ENCODE measurements at regions not wholly inside any gene's neighbourhood (a gene's known extent, or its start where the extent isn't known, plus 50 kb on each side); places are given as distances from the start of the nearest gene placed in this dataset.

GRCh38 chr14:47874350-47874749, 198.9 kb upstream of the MDGA2 start (continued):
- TF ChIP-seq ZBTB49 (tag by site-specific recombination; IDR thresholded peaks at IDR 0.05; ENCODE audit: low read depth) (no peak), ZNF155 (tag by site-specific recombination; IDR thresholded peaks at IDR 0.05) (no peak), ZNF837 (tag by site-specific recombination; IDR thresholded peaks at IDR 0.05) (no peak), ZBTB8A (tag by site-specific recombination; IDR thresholded peaks at IDR 0.05) (no peak), PRDM4 (tag by site-specific recombination; IDR thresholded peaks at IDR 0.05) (no peak), ZNF664 (tag by site-specific recombination; IDR thresholded peaks at IDR 0.05) (no peak)

- TF ChIP-seq PATZ1 (tag by site-specific recombination; IDR thresholded peaks at IDR 0.05) (no peak), ZNF138 (tag by site-specific recombination; IDR thresholded peaks at IDR 0.05; ENCODE audit: borderline replicate concordance) (no peak), ZNF174 (tag by site-specific recombination; IDR thresholded peaks at IDR 0.05) (no peak), ZNF18 (tag by site-specific recombination; IDR thresholded peaks at IDR 0.05) (no peak), GLI2 (tag by site-specific recombination; IDR thresholded peaks at IDR 0.05; ENCODE audit: borderline replicate concordance, low read depth) (no peak)
- Histone ChIP-seq H3K4me3 (ENCODE audit: low read depth, low read length) (no peak overlapping the region), H3K4me1 (ENCODE audit: control insufficient read depth, insufficient read depth, low read length) (no peaks in the 10 kb centered on the region), H3K27ac (ENCODE audit: extremely low read depth, low read depth, low read length) (no peak overlapping the region), H3K36me3 (ENCODE audit: control insufficient read depth in 2 of 2, insufficient read depth in 1 of 2, low read length in 2 of 2) (no peaks in the 10 kb centered on the region), H3K9me3 (ENCODE audit: control insufficient read depth, insufficient read depth, low read depth, low read length) (no peaks in the 10 kb centered on the region)
- CTCF ChIA-PET: interaction anchor here (0.9 kb wide), 1 partner anchor 68 kb away, joined by 3 read pairs; no protein-coding TSS in a partner anchor
- POLR2A ChIA-PET: no interaction called here
Observed at GRCh38 chr14:47872588-47872987, 197.2 kb upstream of the MDGA2 start.

- CTCF ChIA-PET: no interaction called here
- TF ChIP-seq KLF1 (tag by site-specific recombination; IDR thresholded peaks at IDR 0.05) (no peak), ZNF350 (tag by site-specific recombination; IDR thresholded peaks at IDR 0.05) (no peak), ZNF416 (tag by site-specific recombination; IDR thresholded peaks at IDR 0.05) (no peak), ZNF610 (tag by site-specific recombination; IDR thresholded peaks at IDR 0.05; ENCODE audit: borderline replicate concordance) (no peak), ZNF366 (tag by site-specific recombination; conservative IDR thresholded peaks at IDR 0.05) (no peak), ZNF548 (tag by site-specific recombination; IDR thresholded peaks at IDR 0.05) (no peak), ATF2 (tag by site-specific recombination; IDR thresholded peaks at IDR 0.05; ENCODE audit: low read depth) (no peak)
Observed at GRCh38 chr14:47863441-47863840, 188.0 kb upstream of the MDGA2 start.

More at GRCh38 chr14:47863441-47863840, 188.0 kb upstream of the MDGA2 start:
- H3K4me3 ChIP-seq (ENCODE audit: low read depth, low read length): no peak overlapping the region
- no peaks in the 10 kb centered on the region for H3K9me3 ChIP-seq (ENCODE audit: control insufficient read depth, insufficient read depth, low read depth, low read length)
- no peaks in the 10 kb centered on the region for H3K4me1 ChIP-seq (ENCODE audit: control insufficient read depth, insufficient read depth, low read length)
- H3K27ac ChIP-seq (ENCODE audit: extremely low read depth, low read depth, low read length): no peak overlapping the region
- H3K36me3 ChIP-seq (ENCODE audit: control insufficient read depth in 2 of 2, insufficient read depth in 1 of 2, low read length in 2 of 2): no peaks in the 10 kb centered on the region
- POLR2A ChIA-PET: no interaction called here
